ENCODE measurements at regions not wholly inside any gene's neighbourhood (a gene's known extent, or its start where the extent isn't known, plus 50 kb on each side); places are given as distances from the start of the nearest gene placed in this dataset.

DNA sequence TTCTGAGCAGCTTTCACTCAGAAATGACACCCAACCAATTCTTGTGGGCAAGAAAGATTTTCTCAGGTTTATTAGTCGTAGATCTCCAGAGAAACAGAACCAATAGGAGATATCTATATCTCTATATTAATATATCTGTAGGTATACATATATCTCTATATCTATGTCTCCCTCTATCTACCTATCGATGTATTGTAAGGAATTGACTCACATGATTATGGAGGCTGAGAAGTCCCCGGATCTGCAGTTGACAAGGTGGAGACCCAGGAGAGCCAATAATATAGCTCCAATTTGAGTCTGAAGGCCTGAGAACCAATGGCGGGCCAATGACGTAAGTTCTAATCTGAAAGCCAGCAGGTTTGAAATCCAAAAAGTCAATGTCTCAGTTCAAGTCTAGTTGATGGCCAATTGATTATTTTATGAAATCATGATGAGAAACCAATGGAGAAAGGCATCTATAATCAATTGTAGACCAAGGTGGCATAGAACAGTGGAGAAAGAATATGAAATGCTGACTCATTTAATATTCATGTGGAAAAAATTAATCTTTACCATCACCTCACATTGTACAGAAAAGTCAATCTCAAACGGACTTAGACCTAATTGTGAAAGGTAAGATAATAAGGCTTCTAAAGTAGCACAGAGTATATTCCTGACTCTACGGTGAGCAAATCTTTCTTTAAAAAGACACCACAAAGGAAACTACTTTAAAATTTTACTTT, 65.6 kb upstream of the CHRNA7 start:
- TF ChIP-seq, protein P1, sequence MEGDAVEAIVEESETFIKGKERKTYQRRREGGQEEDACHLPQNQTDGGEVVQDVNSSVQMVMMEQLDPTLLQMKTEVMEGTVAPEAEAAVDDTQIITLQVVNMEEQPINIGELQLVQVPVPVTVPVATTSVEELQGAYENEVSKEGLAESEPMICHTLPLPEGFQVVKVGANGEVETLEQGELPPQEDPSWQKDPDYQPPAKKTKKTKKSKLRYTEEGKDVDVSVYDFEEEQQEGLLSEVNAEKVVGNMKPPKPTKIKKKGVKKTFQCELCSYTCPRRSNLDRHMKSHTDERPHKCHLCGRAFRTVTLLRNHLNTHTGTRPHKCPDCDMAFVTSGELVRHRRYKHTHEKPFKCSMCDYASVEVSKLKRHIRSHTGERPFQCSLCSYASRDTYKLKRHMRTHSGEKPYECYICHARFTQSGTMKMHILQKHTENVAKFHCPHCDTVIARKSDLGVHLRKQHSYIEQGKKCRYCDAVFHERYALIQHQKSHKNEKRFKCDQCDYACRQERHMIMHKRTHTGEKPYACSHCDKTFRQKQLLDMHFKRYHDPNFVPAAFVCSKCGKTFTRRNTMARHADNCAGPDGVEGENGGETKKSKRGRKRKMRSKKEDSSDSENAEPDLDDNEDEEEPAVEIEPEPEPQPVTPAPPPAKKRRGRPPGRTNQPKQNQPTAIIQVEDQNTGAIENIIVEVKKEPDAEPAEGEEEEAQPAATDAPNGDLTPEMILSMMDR (IDR thresholded peaks at IDR 0.05; ENCODE audit: insufficient read depth, low read length, poor library complexity, severe bottlenecking) = no peak
- Histone ChIP-seq H3K4me3 (replicated peaks; ENCODE audit: low read depth, low read length) (no peak overlapping the region), H3K36me3 (ENCODE audit: control insufficient read depth, insufficient read depth, low read length) (no peaks in the 10 kb centered on the region), H3K27me3 (replicated peaks; ENCODE audit: control insufficient read depth, insufficient read depth, low read length) (no peaks in the 10 kb centered on the region; the same call in 1 of the 2 replicates)
- no peak for DNase-seq (ENCODE audit: extremely low read depth, insufficient read length)

DNA sequence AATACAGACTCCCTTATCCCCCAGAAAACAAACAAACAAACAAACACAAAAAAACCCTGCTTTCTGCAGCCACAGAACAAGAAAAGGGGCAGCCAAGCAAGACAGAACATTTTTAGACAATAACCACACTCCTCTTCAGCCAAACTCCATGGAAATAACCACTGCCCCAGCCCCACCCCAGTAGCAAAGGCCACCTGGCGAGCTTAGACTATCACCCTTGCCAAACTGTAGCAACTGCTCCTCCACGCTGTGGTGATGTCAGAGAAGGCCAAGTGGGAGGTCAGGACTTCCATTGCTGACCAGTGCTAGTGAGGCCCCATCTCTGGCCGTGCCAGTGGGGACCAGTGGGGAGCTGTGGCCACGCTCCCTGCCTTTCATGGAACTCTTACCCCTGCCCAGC, 60.3 kb upstream of the CHRNA7 start:
- TF ChIP-seq, protein P1 (IDR thresholded peaks at IDR 0.05; ENCODE audit: insufficient read depth, low read length, poor library complexity, severe bottlenecking) = no peak
- H3K36me3 ChIP-seq (ENCODE audit: control insufficient read depth, insufficient read depth, low read length) = no peaks in the 10 kb centered on the region
- H3K4me3 ChIP-seq (replicated peaks; ENCODE audit: low read depth, low read length) = no peak overlapping the region

DNA sequence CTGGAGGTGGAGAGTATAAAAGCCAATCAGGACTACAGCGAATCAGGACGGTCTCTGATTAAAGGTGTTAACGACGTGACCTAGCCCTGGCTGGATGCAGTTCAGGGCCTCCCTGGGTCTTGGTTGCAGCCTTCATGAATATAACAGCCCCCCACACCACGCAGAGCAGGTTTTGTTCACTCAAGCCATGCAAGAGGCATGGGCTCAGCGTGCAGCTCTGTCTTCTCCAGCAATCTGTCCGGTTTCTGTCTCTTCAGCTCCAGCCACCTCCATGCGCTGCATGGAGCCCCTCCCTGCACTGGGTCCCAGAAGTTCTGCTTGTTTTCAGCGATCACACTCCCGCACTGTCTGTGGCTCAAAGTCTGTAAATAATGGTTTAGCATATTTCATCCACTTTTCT, 57.1 kb upstream of the CHRNA7 start:
- Histone ChIP-seq H3K4me3 (replicated peaks; ENCODE audit: low read depth, low read length) (no peak overlapping the region), H3K27me3 (replicated peaks; ENCODE audit: control insufficient read depth, insufficient read depth, low read length) (peaks cover 3% of the 10 kb centered on the region), H3K36me3 (ENCODE audit: control insufficient read depth, insufficient read depth, low read length) (no peaks in the 10 kb centered on the region)
- TF ChIP-seq, protein P1 (IDR thresholded peaks at IDR 0.05; ENCODE audit: insufficient read depth, low read length, poor library complexity, severe bottlenecking) = no peak
- DNase-seq (ENCODE audit: extremely low read depth, insufficient read length) = no peak

More for the DNA sequence above, 60.3 kb upstream of the CHRNA7 start:
- no peak for DNase-seq (ENCODE audit: extremely low read depth, insufficient read length)
- H3K27me3 ChIP-seq (replicated peaks; ENCODE audit: control insufficient read depth, insufficient read depth, low read length) = no peaks in the 10 kb centered on the region; the same call in 1 of the 2 replicates

DNA sequence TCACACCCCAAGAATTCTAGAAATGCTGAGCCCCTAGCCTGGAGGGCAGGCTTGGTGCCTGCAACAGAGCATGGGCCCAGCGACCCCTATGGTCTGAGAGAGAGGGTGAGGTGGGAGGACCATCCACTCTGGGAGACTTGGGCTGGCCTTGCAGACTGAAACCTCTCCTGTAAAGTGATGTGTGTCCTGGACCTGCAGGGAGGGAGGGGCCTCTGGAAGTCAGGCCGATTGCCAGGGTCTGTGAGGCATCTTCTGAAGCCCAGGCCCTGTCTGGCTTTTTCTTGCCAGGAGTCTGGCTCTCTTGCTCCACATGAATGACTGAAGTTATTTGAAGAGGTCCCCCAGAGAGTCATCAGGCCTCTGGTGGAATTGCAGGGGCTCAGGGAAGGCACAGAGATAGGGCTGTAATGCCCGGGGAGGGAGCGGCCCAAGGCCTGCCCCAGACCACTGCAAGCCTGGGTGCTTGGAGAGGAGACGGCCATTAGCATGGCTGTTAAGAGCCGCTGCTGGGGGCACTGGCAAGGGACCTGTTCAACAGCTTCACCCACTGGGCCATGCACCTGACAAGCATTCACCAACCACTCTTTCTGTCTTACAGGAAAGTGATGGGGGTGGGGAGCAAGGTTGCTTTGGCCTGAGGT, 56.0 kb upstream of the CHRNA7 start:
- DNase-seq (ENCODE audit: extremely low read depth, insufficient read length) = no peak
- H3K36me3 ChIP-seq (ENCODE audit: control insufficient read depth, insufficient read depth, low read length) = no peaks in the 10 kb centered on the region
- no peak overlapping the region for H3K4me3 ChIP-seq (replicated peaks; ENCODE audit: low read depth, low read length)
- TF ChIP-seq, protein P1 (IDR thresholded peaks at IDR 0.05; ENCODE audit: insufficient read depth, low read length, poor library complexity, severe bottlenecking) = no peak
- peaks cover 3% of the 10 kb centered on the region for H3K27me3 ChIP-seq (replicated peaks; ENCODE audit: control insufficient read depth, insufficient read depth, low read length)

DNA sequence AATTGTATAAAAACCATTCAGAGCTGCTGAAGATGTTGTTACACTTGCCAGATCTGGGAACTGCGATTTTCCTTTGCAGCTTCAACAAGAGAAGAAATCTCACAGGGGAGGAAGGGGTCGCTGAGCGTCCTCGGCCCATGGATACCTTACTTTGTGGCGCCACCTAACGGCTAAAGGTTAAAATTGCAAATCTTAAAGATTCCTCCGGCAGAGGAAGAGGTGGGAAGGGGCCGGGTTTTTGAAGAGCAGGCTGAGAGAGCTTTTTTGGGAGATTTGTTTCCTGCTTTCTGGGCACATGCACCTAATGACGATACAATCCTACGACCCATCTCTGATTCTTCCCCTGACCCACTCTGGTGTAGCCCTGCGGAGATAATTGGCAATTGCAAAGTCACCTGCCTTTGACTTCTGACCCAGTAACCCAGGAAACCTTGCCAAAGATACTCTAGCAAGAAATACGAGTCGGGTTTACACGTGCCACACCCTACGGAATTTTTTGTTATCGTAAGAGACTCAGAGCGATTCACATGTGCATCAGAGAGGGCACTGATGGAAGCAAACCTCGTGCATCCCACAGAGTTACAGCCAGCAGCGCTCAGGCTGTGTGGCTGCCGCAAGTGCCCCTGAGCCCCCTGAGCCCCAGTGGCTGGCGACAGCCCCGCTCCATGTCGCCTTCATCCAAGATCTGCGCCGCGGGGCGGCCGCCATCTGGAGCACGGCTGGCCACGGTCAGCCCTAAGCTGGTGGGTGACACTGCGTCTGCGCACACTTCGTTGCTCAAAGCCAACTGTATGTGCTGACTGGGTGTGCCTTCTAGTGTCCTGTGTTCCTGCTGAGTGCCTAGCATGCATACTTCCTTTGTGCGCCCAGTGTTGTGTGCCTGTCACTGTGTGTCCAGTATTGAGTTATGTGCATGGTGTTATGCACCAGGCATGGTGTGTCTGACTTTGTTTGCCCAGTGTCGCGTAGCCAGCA, 55.2 kb upstream of the CHRNA7 start:
- Histone ChIP-seq H3K27me3 (replicated peaks; ENCODE audit: control insufficient read depth, insufficient read depth, low read length) (peaks cover 3% of the 10 kb centered on the region), H3K4me3 (replicated peaks; ENCODE audit: low read depth, low read length) (no peak overlapping the region), H3K36me3 (ENCODE audit: control insufficient read depth, insufficient read depth, low read length) (no peaks in the 10 kb centered on the region)
- TF ChIP-seq, protein P1 (IDR thresholded peaks at IDR 0.05; ENCODE audit: insufficient read depth, low read length, poor library complexity, severe bottlenecking) = peak; percentile 71
- no peak for DNase-seq (ENCODE audit: extremely low read depth, insufficient read length)
